ENCODE measurements at regions not wholly inside any gene's neighbourhood (a gene's known extent, or its start where the extent isn't known, plus 50 kb on each side); places are given as distances from the start of the nearest gene placed in this dataset.

- no peak for DNase-seq (ENCODE audit: low read depth, low spot score)
- H3K36me3 ChIP-seq (ENCODE audit: control insufficient read depth in 2 of 2, extremely low read depth in 1 of 2, insufficient read depth in 2 of 2, low read length in 2 of 2) = no peaks in the 10 kb centered on the region
- TF ChIP-seq CTCF (optimal IDR thresholded peaks at IDR 0.05 in 1 of 3, IDR thresholded peaks at IDR 0.05 in 1 of 3, conservative IDR thresholded peaks at IDR 0.05 in 1 of 3; ENCODE audit: extremely low read depth in 1 of 3, insufficient read depth in 2 of 3, low read length in 3 of 3) (no peak), EZH2 (IDR thresholded peaks at IDR 0.05; ENCODE audit: low read length) (no peak)
- no peak overlapping the region for H3K4me3 ChIP-seq (ENCODE audit: control insufficient read depth in 2 of 3, extremely low read depth in 1 of 3, insufficient read depth in 2 of 3, low read depth in 1 of 3, low read length in 3 of 3)
- no peak overlapping the region for H3K4me2 ChIP-seq (ENCODE audit: control insufficient read depth, extremely low read depth, insufficient read depth, low read depth, low read length)
- H3K9me1 ChIP-seq (ENCODE audit: control insufficient read depth, extremely low read depth, insufficient read depth, low read length) = no peaks in the 10 kb centered on the region
- no peaks in the 10 kb centered on the region for H3K9me3 ChIP-seq (ENCODE audit: control insufficient read depth, low read depth, low read length)
- no peaks in the 10 kb centered on the region for H3K79me2 ChIP-seq (ENCODE audit: control insufficient read depth, insufficient read depth, low read length)
- no peaks in the 10 kb centered on the region for H3K4me1 ChIP-seq (ENCODE audit: control insufficient read depth, extremely low read depth, insufficient read depth, low read length)
- no peak overlapping the region for H3K9ac ChIP-seq (ENCODE audit: control insufficient read depth, extremely low read depth, insufficient read depth, low read length)
- no peak for FAIRE-seq
- dilution Hi-C loops (cut with MboI; ENCODE audit: extremely low pct_ligation_motif_present, low sequenced_read_pairs) = no loop called here
- H3K27me3 ChIP-seq (ENCODE audit: control insufficient read depth, extremely low read depth, insufficient read depth, low read length) = no peaks in the 10 kb centered on the region
- H4K20me1 ChIP-seq (ENCODE audit: control insufficient read depth, extremely low read depth, insufficient read depth, low read length) = no peaks in the 10 kb centered on the region
- H3K27ac ChIP-seq (ENCODE audit: control insufficient read depth, insufficient read depth, low read length) = no peak overlapping the region
- no peak overlapping the region for H2AFZ ChIP-seq (ENCODE audit: control insufficient read depth, low read length)
Observed at GRCh38 chr11:97157221-97157740, 767.5 kb downstream of the JRKL start.

- Histone ChIP-seq H2AFZ (ENCODE audit: control insufficient read depth, low read length) (no peak overlapping the region), H3K4me1 (ENCODE audit: control insufficient read depth, extremely low read depth, insufficient read depth, low read length) (no peaks in the 10 kb centered on the region), H3K4me2 (ENCODE audit: control insufficient read depth, extremely low read depth, insufficient read depth, low read depth, low read length) (no peak overlapping the region), H3K9ac (ENCODE audit: control insufficient read depth, extremely low read depth, insufficient read depth, low read length) (no peak overlapping the region), H3K9me1 (ENCODE audit: control insufficient read depth, extremely low read depth, insufficient read depth, low read length) (no peaks in the 10 kb centered on the region), H3K36me3 (ENCODE audit: control insufficient read depth in 2 of 2, extremely low read depth in 1 of 2, insufficient read depth in 2 of 2, low read length in 2 of 2) (no peaks in the 10 kb centered on the region), H3K4me3 (ENCODE audit: control insufficient read depth in 2 of 3, extremely low read depth in 1 of 3, insufficient read depth in 2 of 3, low read depth in 1 of 3, low read length in 3 of 3) (no peak overlapping the region), H3K27ac (ENCODE audit: control insufficient read depth, insufficient read depth, low read length) (no peak overlapping the region), H3K79me2 (ENCODE audit: control insufficient read depth, insufficient read depth, low read length) (no peaks in the 10 kb centered on the region), H4K20me1 (ENCODE audit: control insufficient read depth, extremely low read depth, insufficient read depth, low read length) (no peaks in the 10 kb centered on the region), H3K9me3 (ENCODE audit: control insufficient read depth, low read depth, low read length) (no peaks in the 10 kb centered on the region), H3K27me3 (ENCODE audit: control insufficient read depth, extremely low read depth, insufficient read depth, low read length) (no peaks in the 10 kb centered on the region)
- TF ChIP-seq CTCF (optimal IDR thresholded peaks at IDR 0.05 in 1 of 3, IDR thresholded peaks at IDR 0.05 in 1 of 3, conservative IDR thresholded peaks at IDR 0.05 in 1 of 3; ENCODE audit: extremely low read depth in 1 of 3, insufficient read depth in 2 of 3, low read length in 3 of 3) (no peak), EZH2 (IDR thresholded peaks at IDR 0.05; ENCODE audit: low read length) (no peak)
- FAIRE-seq = no peak
- dilution Hi-C loops (cut with MboI; ENCODE audit: extremely low pct_ligation_motif_present, low sequenced_read_pairs) = no loop called here
- no peak for DNase-seq (ENCODE audit: low read depth, low spot score)
Observed at GRCh38 chr11:97158243-97158642, 768.4 kb downstream of the JRKL start.
